ENCODE measurements at regions not wholly inside any gene's neighbourhood (a gene's known extent, or its start where the extent isn't known, plus 50 kb on each side); places are given as distances from the start of the nearest gene placed in this dataset.

DNA sequence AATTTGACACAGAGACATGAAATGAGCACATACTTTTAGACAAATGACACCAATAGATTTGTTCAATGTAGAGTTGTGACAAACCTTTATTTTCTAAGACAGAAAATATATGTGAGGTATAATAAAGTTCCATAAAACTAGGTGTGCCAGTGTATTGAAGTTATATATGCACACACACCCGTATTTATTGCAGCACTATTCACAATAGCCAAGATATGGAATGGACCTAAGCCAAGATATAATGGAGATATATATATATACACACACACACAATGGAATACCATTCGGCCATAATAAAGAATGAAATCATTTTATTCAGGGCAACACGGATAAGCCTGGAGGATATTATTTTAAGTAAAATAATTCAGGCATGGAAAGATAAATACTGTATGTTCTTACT is 1013.5 kb downstream of the KCNT2 start:
- TF ChIP-seq, protein P1, sequence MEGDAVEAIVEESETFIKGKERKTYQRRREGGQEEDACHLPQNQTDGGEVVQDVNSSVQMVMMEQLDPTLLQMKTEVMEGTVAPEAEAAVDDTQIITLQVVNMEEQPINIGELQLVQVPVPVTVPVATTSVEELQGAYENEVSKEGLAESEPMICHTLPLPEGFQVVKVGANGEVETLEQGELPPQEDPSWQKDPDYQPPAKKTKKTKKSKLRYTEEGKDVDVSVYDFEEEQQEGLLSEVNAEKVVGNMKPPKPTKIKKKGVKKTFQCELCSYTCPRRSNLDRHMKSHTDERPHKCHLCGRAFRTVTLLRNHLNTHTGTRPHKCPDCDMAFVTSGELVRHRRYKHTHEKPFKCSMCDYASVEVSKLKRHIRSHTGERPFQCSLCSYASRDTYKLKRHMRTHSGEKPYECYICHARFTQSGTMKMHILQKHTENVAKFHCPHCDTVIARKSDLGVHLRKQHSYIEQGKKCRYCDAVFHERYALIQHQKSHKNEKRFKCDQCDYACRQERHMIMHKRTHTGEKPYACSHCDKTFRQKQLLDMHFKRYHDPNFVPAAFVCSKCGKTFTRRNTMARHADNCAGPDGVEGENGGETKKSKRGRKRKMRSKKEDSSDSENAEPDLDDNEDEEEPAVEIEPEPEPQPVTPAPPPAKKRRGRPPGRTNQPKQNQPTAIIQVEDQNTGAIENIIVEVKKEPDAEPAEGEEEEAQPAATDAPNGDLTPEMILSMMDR (IDR thresholded peaks at IDR 0.05 in 2 of 3, conservative IDR thresholded peaks at IDR 0.05 in 1 of 3; ENCODE audit: borderline replicate concordance in 1 of 3, insufficient read depth in 1 of 3, low read depth in 2 of 3, low read length in 2 of 3): no peak
- TF ChIP-seq POLR2A (IDR thresholded peaks at IDR 0.05; ENCODE audit: borderline replicate concordance, extremely low read depth, insufficient read depth, insufficient read length): no peak
- TF ChIP-seq ZNF274 (IDR thresholded peaks at IDR 0.05; ENCODE audit: low read depth, low read length): no peak
- no peak for TF ChIP-seq SRF (IDR thresholded peaks at IDR 0.05; ENCODE audit: low read depth)
- TF ChIP-seq EZH2 (IDR thresholded peaks at IDR 0.05): no peak
- TF ChIP-seq ELF1 (IDR thresholded peaks at IDR 0.05; ENCODE audit: borderline replicate concordance, low read depth): no peak
- TF ChIP-seq, protein P2, sequence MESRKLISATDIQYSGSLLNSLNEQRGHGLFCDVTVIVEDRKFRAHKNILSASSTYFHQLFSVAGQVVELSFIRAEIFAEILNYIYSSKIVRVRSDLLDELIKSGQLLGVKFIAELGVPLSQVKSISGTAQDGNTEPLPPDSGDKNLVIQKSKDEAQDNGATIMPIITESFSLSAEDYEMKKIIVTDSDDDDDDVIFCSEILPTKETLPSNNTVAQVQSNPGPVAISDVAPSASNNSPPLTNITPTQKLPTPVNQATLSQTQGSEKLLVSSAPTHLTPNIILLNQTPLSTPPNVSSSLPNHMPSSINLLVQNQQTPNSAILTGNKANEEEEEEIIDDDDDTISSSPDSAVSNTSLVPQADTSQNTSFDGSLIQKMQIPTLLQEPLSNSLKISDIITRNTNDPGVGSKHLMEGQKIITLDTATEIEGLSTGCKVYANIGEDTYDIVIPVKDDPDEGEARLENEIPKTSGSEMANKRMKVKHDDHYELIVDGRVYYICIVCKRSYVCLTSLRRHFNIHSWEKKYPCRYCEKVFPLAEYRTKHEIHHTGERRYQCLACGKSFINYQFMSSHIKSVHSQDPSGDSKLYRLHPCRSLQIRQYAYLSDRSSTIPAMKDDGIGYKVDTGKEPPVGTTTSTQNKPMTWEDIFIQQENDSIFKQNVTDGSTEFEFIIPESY (IDR thresholded peaks at IDR 0.05; ENCODE audit: extremely low read depth, insufficient replicate concordance, low read length): no peak
- no peak for TF ChIP-seq YY1 (IDR thresholded peaks at IDR 0.05; ENCODE audit: extremely low read depth, insufficient replicate concordance, low read depth, low read length)
- TF ChIP-seq EGR1 (IDR thresholded peaks at IDR 0.05; ENCODE audit: low read depth): no peak
- TF ChIP-seq POLR2AphosphoS5 (IDR thresholded peaks at IDR 0.05; ENCODE audit: low read depth, low read length): no peak
- TF ChIP-seq ZFX (IDR thresholded peaks at IDR 0.05): no peak
- no peak for TF ChIP-seq CBX3 (IDR thresholded peaks at IDR 0.05; ENCODE audit: low read depth)
- TF ChIP-seq, protein P3, sequence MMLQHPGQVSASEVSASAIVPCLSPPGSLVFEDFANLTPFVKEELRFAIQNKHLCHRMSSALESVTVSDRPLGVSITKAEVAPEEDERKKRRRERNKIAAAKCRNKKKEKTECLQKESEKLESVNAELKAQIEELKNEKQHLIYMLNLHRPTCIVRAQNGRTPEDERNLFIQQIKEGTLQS (IDR thresholded peaks at IDR 0.05): no peak

Measured in HCT116 (cell line).